ENCODE measurements at regions not wholly inside any gene's neighbourhood (a gene's known extent, or its start where the extent isn't known, plus 50 kb on each side); places are given as distances from the start of the nearest gene placed in this dataset.
"Not testable (repeated sequence)": the region's sequence is repeated elsewhere in the genome, so short reads cannot be mapped to it uniquely, and the experiment has no call there.

DNA sequence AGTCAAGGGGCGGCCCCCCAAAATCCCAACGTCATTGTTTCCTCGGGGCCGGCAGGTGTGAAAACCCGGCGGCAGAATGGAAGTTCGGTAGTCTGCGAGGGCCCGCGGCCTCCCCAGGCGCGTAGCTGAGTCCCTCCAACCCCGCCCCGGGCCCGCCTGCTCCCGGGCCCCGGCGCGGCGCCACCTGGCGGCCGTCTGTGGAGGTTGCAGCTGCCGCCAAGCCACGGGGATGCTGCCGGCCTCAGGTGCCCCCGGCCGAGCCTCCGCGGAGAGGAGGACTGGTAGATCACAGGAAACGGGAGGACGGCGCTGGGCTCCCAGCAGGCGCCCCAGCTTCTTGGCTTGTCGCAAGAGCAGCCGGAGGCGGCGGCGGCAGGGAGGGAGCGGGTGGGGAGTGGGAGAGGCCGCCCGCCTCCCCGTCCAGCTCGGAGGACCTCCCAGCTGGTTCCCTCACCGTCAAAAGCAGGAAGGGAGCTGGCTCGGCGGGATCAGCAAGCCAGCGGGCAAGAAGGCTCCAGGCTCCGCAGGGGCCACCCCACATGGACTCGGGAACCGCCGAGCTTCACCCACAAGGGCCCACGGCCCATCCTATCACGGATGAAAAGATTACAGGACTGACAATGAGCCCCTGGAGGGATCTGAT lies 86.7 kb downstream of the FAM72C start:
- TF ChIP-seq, protein P1, sequence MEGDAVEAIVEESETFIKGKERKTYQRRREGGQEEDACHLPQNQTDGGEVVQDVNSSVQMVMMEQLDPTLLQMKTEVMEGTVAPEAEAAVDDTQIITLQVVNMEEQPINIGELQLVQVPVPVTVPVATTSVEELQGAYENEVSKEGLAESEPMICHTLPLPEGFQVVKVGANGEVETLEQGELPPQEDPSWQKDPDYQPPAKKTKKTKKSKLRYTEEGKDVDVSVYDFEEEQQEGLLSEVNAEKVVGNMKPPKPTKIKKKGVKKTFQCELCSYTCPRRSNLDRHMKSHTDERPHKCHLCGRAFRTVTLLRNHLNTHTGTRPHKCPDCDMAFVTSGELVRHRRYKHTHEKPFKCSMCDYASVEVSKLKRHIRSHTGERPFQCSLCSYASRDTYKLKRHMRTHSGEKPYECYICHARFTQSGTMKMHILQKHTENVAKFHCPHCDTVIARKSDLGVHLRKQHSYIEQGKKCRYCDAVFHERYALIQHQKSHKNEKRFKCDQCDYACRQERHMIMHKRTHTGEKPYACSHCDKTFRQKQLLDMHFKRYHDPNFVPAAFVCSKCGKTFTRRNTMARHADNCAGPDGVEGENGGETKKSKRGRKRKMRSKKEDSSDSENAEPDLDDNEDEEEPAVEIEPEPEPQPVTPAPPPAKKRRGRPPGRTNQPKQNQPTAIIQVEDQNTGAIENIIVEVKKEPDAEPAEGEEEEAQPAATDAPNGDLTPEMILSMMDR (IDR thresholded peaks at IDR 0.05), result peak in 5 of 6 experiments; percentile 39 to 70 (median 55)
- not testable (repeated sequence) for TF ChIP-seq POLR2A (IDR thresholded peaks at IDR 0.05)

All from Peyer's patch (tissue), 4 donors.